IMR-90 (cell line): ENCODE measurements at regions not wholly inside any gene's neighbourhood (a gene's known extent, or its start where the extent isn't known, plus 50 kb on each side); places are given as distances from the start of the nearest gene placed in this dataset.

Experiments
- ATAC-seq: fragments of 200-7000 bp; cut with Tn5 transposase; 2 replicates; pipeline ENCODE4 v1.9.1; 2020; ENCODE audit warnings: low read depth, mild to moderate bottlenecking, moderate library complexity
- BruUV-seq: library from RNA; stranded (reverse); fragments of 400-500 nt; replicated peaks from 2 replicates; lab custom pipeline; 2021; lab: Mats Ljungman, UMichigan
- CTCF ChIA-PET: fragments of 300-600 bp; formaldehyde crosslinking; extraction: SDS; loops from one replicate; lab custom pipeline; 2021; ENCODE audit warnings: antibody characterized with exemption; lab: Yijun Ruan, JAX
- POLR2A ChIA-PET: fragments of 300-600 bp; sonication (Branson Sonifier 250); formaldehyde crosslinking; loops from one replicate; lab custom pipeline; 2022; ENCODE audit warnings: antibody characterized with exemption; ENCODE audit not compliant: unreplicated experiment; lab: Charles Lee
- DNase-seq: peaks from one replicate; pipeline ENCODE4 v3.0.0; 2013
- H2AFZ ChIP-seq: replicated peaks from 2 replicates; pipeline ENCODE3; 2013; ENCODE audit warnings: low read length, mild to moderate bottlenecking; ENCODE audit not compliant: poor library complexity
- H2AK5ac ChIP-seq: 2 replicates; pipeline ENCODE4 v1.6.1; 2013; ENCODE audit warnings: low read depth, low read length, inconsistent platforms
- H2AK9ac ChIP-seq: replicated peaks from 2 replicates; pipeline ENCODE3; 2013; ENCODE audit warnings: mild to moderate bottlenecking, low read depth, low read length, moderate library complexity; ENCODE audit not compliant: poor library complexity
- H2BK120ac ChIP-seq: 2 replicates; pipeline ENCODE4 v1.6.1; 2013; ENCODE audit warnings: low read depth, low read length, inconsistent platforms
- H2BK15ac ChIP-seq: 3 replicates; pipeline ENCODE4 v1.6.1; 2013; ENCODE audit warnings: low read depth, low read length, inconsistent platforms
- H2BK20ac ChIP-seq: 2 replicates; pipeline ENCODE4 v1.6.1; 2013; ENCODE audit warnings: low read depth, mild to moderate bottlenecking, inconsistent platforms, low read length, moderate library complexity
- H2BK5ac ChIP-seq: 2 replicates; pipeline ENCODE4 v1.6.1; 2013; ENCODE audit warnings: mild to moderate bottlenecking, low read depth, low read length, inconsistent platforms; ENCODE audit not compliant: poor library complexity, severe bottlenecking
- H3K14ac ChIP-seq: replicated peaks from 2 replicates; pipeline ENCODE4 v1.6.1; 2013; ENCODE audit warnings: low read depth, low read length, inconsistent platforms
- H3K18ac ChIP-seq: 2 replicates; pipeline ENCODE4 v1.6.1; 2013; ENCODE audit warnings: low read depth, low read length, control low read depth
- H3K23ac ChIP-seq: 2 replicates; pipeline ENCODE4 v1.6.1; 2013; ENCODE audit warnings: low read depth, low read length, inconsistent platforms
- H3K27ac ChIP-seq: 2 replicates; pipeline ENCODE4 v1.5.1; 2013; ENCODE audit warnings: mild to moderate bottlenecking, control low read depth, low read length; ENCODE audit not compliant: insufficient read depth
- H3K27me3 ChIP-seq: 2 replicates; pipeline ENCODE4 v1.6.1; 2013; ENCODE audit warnings: low read length; ENCODE audit not compliant: control insufficient read depth, insufficient read depth
- H3K36me3 ChIP-seq: 2 replicates; pipeline ENCODE4 v1.6.1; 2013; ENCODE audit warnings: low read length, mixed read lengths; ENCODE audit not compliant: control insufficient read depth, insufficient read depth
- H3K4ac ChIP-seq: 2 replicates; pipeline ENCODE4 v1.6.1; 2013; ENCODE audit warnings: low read depth, low read length, inconsistent platforms
- H3K4me1 ChIP-seq: 2 replicates; pipeline ENCODE4 v1.6.1; 2013; ENCODE audit warnings: low read length, mixed read lengths; ENCODE audit not compliant: control insufficient read depth, insufficient read depth
- H3K4me2 ChIP-seq: 2 replicates; pipeline ENCODE4 v1.6.1; 2013; ENCODE audit warnings: low read depth, mild to moderate bottlenecking, control low read depth, low read length, moderate library complexity
- H3K4me3 ChIP-seq: 2 replicates; pipeline ENCODE4 v1.5.1; 2013; ENCODE audit warnings: low read depth, mild to moderate bottlenecking, control low read depth, low read length, moderate library complexity; ENCODE audit not compliant: insufficient read depth
- H3K56ac ChIP-seq: 2 replicates; pipeline ENCODE4 v1.6.1; 2013; ENCODE audit warnings: low read length, inconsistent platforms; ENCODE audit not compliant: insufficient read depth; ENCODE audit errors: extremely low read depth
- H3K79me1 ChIP-seq, 2 experiments: 2 replicates each; pipeline ENCODE4 v1.6.1; 2013; ENCODE audit warnings: low read length in 2 of 2, inconsistent platforms in 1 of 2, low read depth in 1 of 2
- H3K9ac ChIP-seq: 2 replicates; pipeline ENCODE4 v1.6.1; 2013; ENCODE audit warnings: low read depth, low read length, control low read depth
- H3K9me1 ChIP-seq: 2 replicates; pipeline ENCODE4 v1.6.1; 2013; ENCODE audit warnings: low read length, inconsistent platforms; ENCODE audit not compliant: insufficient read depth
- H3K9me3 ChIP-seq: 2 replicates; pipeline ENCODE4 v1.6.1; 2013; ENCODE audit warnings: low read length; ENCODE audit not compliant: control insufficient read depth, insufficient read depth
- H4K20me1 ChIP-seq: 2 replicates; pipeline ENCODE4 v1.6.1; 2013; ENCODE audit warnings: low read length, inconsistent platforms; ENCODE audit not compliant: insufficient read depth
- H4K5ac ChIP-seq: 2 replicates; pipeline ENCODE4 v1.6.1; 2013; ENCODE audit warnings: mild to moderate bottlenecking, low read depth, low read length, control low read depth
- H4K8ac ChIP-seq, 2 experiments: 2 replicates each; pipeline ENCODE4 v1.6.1; 2013; ENCODE audit warnings: low read depth in 2 of 2, low read length in 2 of 2, control low read depth in 1 of 2, inconsistent platforms in 1 of 2
- H4K91ac ChIP-seq: 2 replicates; pipeline ENCODE4 v1.6.1; 2013; ENCODE audit warnings: low read depth, low read length, inconsistent platforms; ENCODE audit not compliant: insufficient read depth
- MAFK ChIP-seq: IDR thresholded peaks from 2 replicates; pipeline ENCODE4 v1.6.1; 2012; ENCODE audit warnings: low read depth, low read length, improper control_type of control experiment
- POLR2A ChIP-seq: IDR thresholded peaks from 2 replicates; pipeline ENCODE4 v1.6.1; 2012; ENCODE audit warnings: mild to moderate bottlenecking, low read depth, low read length
- WGBS, 2 experiments: methylation state at CpG; one replicate each; pipeline versions ENCODE4 v1.1.5 to v1.1.7; 2013; ENCODE audit warnings: missing lambda C conversion rate in 2 of 2; ENCODE audit not compliant: insufficient read length in 1 of 2; ENCODE audit errors: extremely low coverage in 2 of 2; 5-methylcytosine and 5-hydroxymethylcytosine counted together
- dilution Hi-C: fragments of 300-500 bp; cut with HindIII; formaldehyde crosslinking; loops from one replicate; pipeline ENCODE4 v1.14.3; 2018; ENCODE audit warnings: low sequenced_read_pairs; ENCODE audit not compliant: unreplicated experiment
- in situ Hi-C: fragments of 300-500 bp; cut with MboI; formaldehyde crosslinking; loops from 3 replicates; pipeline ENCODE4 v1.14.3; 2019; ENCODE audit warnings: low sequenced_read_pairs, inconsistent platforms, mixed read lengths
- intact Hi-C: fragments of 100-400 bp; cut with micrococcal nuclease; formaldehyde crosslinking; loops from 2 replicates; pipeline ENCODE4 v1.10.0; 2022

DNA sequence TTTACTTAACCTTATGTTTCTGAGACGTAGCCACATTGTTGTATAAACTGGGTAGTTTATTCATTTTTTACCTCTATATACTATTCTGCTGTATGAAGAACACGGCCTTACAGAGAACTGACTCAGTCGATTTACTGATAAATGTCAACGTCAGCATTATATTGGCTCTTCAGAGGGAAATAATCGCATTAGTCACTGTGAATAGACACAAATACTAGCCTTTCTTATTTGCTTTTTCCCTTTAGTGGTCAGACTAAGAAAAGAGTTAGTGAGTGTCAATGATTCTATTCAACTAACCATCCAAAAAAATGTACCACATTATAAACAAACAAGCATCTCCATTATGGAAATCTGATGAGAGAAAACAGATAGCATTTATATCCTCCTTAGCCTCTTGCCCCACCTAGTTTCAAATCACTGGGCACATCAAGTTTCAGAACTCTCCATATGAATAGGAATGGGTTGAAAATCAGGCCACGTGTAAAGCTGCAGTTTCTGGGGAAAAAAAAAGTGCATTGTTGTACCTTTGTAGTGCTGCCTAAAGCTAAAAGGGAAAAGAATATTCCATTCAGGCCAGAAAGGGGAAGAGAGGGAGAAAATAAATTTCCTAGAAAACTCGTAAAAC is 146.7 kb upstream of the VCX3A start:
- Histone ChIP-seq H2BK15ac (no peak overlapping the region), H3K36me3 (no peaks in the 10 kb centered on the region), H2BK120ac (no peak overlapping the region), H2AK5ac (no peak overlapping the region), H2AFZ (no peak overlapping the region), H3K14ac (no peak overlapping the region), H4K8ac (no peak overlapping the region), H3K79me1 (no peaks in the 10 kb centered on the region), H3K9me3 (peaks cover 4% of the 10 kb centered on the region; the same call in 1 of the 2 replicates), H4K91ac (no peak overlapping the region), H2BK20ac (no peak overlapping the region), H3K9ac (no peak overlapping the region), H3K56ac (no peak overlapping the region), H3K4ac (no peak overlapping the region), H3K9me1 (no peaks in the 10 kb centered on the region), H3K4me2 (no peak overlapping the region), H3K4me1 (no peaks in the 10 kb centered on the region), H3K23ac (no peak overlapping the region), H4K5ac (no peak overlapping the region), H3K18ac (no peak overlapping the region), H3K27me3 (no peaks in the 10 kb centered on the region), H2BK5ac (no peak overlapping the region), H4K20me1 (no peaks in the 10 kb centered on the region), H3K27ac (no peak overlapping the region), H2AK9ac (no peak overlapping the region), H3K4me3 (no peak overlapping the region)
- no TSS peak for BruUV-seq
- no peak for TF ChIP-seq POLR2A
- TF ChIP-seq MAFK: peak; percentile 94
- POLR2A ChIA-PET: no interaction called here
- 20% methylated on average over 1 of the region's 7 CpGs; no CpG with 5 or more reads in 1 of the 2 experiments for WGBS, 2 experiments
- dilution Hi-C loops (no loop called here), in situ Hi-C loops (no loop called here), intact Hi-C loops (no loop called here)
- no peak for ATAC-seq
- CTCF ChIA-PET: no interaction called here
- DNase-seq: no peak
